Right lung (tissue), 2 donors: ENCODE measurements at regions not wholly inside any gene's neighbourhood (a gene's known extent, or its start where the extent isn't known, plus 50 kb on each side); places are given as distances from the start of the nearest gene placed in this dataset.
A peak's percentile ranks its signal among the peaks of the same experiment; 100 is the strongest.
"Not testable (repeated sequence)": the region's sequence is repeated elsewhere in the genome, so short reads cannot be mapped to it uniquely, and the experiment has no call there.

Experiments used
- DNase-seq, 2 donors: peaks; one replicate each; pipeline ENCODE4 v3.0.0-alpha.2; 2013

- no peak for DNase-seq
These were observed 104.1 kb upstream of the KCTD1 start for GRCh38 chr18:26652501-26652900.

DNA sequence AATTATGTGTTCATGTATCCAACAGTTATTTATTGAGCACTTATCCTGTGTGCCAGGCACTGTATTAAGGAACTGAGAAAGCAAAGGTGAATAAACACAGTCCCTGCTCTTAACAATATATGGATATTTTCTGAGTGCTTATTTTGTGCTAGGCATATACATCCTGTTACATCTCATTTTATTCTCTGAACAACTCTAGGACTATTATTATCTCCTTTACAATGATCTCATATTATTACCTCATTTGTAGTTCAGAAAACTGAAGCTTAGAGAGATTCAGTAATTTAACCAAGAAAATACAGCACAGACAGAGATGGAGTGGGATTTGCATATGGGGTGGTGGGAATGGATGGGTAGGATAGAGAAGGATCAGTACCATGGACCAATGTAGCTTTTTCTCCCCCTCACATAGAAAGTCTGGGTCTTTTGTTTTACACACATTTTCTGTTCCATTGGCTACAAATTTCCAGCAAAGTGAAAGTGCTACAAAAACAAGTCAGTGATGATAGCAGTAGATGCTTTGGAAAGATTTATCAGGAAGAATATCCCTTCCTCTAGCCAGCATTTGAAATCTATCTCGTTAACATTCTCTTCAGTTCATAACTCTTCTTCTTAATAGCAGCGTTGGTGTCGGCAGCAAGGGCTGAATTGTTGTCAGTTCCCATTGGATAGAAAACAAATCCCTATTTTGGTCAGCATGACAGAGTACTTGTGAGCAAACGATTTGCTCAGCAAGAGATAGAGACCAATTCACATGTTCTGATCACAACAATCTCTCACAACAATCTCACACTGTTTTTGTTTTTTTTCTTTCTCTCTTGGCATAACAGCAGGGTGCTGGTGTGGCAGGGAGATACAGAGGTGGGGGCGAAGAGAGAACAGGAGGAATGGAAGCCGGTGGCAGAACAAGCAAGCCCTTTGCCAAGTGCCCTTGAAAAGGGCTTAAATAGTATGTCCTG, 102.2 kb upstream of the KCTD1 start:
- peak in 1 of 2 donors; percentile 24 for DNase-seq

- no peak for DNase-seq
These were observed 100.8 kb upstream of the KCTD1 start for GRCh38 chr18:26649193-26649543.

- no peak for DNase-seq
These were observed 100.3 kb upstream of the KCTD1 start for GRCh38 chr18:26648509-26649192.

DNA sequence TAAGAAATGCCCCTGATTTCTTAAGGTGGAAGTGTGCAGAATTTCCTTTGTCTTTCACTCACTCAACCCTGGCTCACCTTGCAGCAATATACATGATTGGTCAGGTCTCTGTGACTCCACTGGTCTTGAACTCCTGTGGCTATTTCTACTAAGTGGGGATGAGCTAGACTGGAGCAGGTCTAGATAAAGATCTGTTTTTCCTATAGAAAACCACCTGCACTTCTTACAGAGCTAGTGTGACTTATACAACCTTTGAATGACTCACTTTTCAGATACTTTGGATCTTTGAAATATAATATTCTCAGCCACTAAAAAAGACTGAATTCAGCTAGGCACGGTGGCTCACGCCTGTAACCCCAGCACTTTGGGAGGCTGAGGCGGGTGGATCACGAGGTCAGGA, 98.5 kb upstream of the KCTD1 start:
- no peak for DNase-seq

- DNase-seq: no peak
These were observed 94.3 kb upstream of the KCTD1 start for GRCh38 chr18:26642440-26643348.

DNA sequence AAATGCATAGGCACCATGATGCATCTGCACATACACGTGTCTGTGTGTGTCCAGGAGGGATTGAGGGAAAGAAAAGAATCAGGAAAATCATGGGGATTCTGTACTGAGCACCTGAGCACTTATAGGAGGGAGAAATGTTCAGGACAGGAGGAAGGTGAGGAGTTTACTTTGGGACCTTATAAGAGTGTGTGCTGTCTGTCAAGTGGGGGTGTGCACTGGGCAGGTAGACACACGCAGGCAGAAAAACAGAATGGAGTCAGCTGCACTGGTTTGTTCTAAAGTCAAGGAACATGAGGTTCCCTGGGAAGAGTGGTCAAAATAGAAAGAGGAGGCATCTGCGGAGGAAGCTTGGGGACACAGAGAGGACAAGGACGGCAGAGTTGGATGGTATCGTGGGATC, 92.2 kb upstream of the KCTD1 start:
- no peak for DNase-seq

DNA sequence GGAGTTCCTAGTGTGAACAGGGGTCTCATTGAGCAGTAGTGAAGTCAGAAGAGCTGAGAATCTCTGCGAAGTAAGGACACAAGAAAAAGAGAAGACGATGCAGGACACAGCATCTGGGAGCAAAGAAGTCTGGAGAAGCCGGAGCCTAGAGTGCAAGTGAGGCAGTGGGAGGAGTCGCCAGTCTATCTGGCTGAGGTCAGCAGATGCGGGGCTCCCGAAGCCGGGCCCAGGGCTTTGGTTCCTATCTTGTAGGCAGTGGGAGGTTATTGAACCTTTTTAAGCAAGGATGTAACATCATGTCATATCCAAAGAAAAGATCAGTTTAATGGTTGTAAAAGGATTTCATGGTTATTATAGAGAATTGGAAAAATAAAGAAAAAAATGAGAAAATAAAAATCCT, 90.8 kb upstream of the KCTD1 start:
- DNase-seq: no peak

GRCh38 chr18:26637983-26638382, 89.6 kb upstream of the KCTD1 start:
- no peak for DNase-seq

- no peak for DNase-seq
These were observed 89.0 kb upstream of the KCTD1 start for GRCh38 chr18:26637324-26637723.

- DNase-seq: no peak
These were observed 87.1 kb upstream of the KCTD1 start for GRCh38 chr18:26635466-26635865.

DNA sequence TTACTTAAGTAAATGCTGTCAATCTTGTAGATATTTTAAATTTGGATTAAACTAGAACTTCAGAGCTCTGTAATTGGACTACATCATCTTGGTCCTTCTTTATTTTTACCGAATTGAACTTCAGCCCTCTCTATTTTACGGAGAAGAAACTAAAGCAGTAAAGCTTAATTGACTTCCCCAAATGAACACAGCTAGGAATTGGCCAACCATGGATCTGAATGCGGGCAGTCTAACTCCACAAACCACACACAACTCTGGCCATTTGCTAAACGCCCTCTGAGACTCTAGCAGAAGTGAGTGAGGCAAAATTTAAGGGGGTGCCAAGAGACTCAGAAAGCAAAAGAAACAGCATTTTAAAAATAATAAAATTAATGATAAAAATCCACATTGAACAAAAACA, 86.3 kb upstream of the KCTD1 start:
- DNase-seq: no peak

GRCh38 chr18:26631135-26631534, 82.8 kb upstream of the KCTD1 start:
- no peak for DNase-seq

- DNase-seq: no peak
These were observed 82.2 kb upstream of the KCTD1 start for GRCh38 chr18:26630596-26630995.

- DNase-seq: no peak
These were observed 79.7 kb upstream of the KCTD1 start for GRCh38 chr18:26628017-26628416.

- DNase-seq: no peak
These were observed 76.1 kb upstream of the KCTD1 start for GRCh38 chr18:26624443-26624842.

DNA sequence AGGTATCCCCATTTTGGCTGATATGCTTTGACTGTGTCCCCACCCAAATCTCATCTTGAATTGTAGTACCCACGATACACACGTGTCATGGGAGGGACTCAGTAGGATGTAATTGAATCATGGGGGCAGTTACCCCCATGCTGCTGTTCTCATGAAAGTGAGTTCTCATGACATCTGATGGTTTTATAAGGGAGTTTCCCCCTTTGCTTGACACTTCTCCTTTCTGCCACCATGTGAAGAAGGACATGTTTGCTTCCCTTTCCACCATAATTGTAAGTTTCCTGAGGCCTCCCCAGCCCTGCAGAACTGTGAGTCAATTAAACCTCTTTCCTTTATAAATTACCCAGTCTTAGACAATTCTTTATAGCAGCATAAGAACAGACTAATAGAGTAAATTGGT, 75.0 kb upstream of the KCTD1 start:
- not testable (repeated sequence) for DNase-seq

- peak; percentile 5 to 10 for DNase-seq
These were observed 73.0 kb upstream of the KCTD1 start for GRCh38 chr18:26621161-26622026.

DNA sequence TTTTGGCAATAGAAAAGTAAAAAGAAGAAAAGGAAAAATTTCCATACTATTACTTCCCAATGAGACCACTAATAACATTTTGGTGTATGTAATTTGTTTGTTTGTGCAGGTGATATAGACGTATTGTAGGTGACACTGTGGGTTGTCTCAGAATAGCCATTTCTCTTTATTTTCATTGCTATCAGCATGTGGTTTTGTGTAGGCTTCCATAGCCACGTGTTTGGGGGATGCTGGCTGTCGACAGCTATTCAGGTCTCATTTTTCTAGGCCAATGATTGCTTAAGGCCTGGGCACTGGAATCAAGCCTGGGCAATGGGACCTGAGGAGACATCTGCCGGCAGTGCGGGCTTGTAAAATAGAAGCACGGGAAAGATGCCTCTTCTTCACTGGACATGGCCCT, 71.0 kb upstream of the KCTD1 start:
- no peak for DNase-seq

DNA sequence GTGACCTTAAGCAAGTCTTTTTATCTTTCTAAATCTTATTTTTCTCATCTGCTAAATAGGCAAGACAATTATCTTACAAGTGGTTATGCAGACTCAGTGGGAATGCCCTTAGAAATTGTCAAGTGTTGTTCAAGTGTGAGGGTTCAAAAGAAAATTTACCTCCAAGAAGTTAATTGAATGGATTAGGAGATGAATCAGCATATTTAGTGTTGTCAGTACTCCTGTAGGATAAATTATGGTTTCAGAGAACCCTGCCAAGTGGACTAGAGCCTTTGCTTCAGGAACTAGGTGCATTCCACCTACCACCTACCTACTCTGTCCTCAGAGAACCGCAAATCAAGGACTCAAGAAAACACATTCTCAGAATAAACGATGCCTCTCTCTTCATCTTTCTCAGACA, 69.8 kb upstream of the KCTD1 start:
- no peak for DNase-seq

DNA sequence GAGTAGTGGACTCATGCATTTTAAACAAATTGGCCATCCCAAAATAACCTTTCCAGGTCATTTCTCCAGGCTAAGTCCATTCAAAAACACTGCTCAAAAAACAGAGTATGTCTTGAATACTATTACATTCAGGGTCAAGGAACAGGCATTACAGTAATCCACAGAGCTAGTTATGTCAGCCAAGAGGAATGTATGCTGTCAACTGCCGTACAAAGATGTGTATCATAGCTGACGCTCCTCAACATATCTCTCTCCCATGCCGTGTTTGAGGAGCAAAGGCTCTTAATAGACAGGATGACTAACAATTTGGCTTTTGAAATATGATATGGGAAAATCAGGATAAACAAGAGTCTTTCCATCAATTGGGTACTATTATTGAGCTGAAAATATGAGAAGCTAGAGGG, 68.8 kb upstream of the KCTD1 start:
- no peak for DNase-seq
